Ovary (tissue), 7 donors: ENCODE measurements at regions not wholly inside any gene's neighbourhood (a gene's known extent, or its start where the extent isn't known, plus 50 kb on each side); places are given as distances from the start of the nearest gene placed in this dataset.

ENCODE experiments used
- DNase-seq, 5 donors: peaks; one replicate each; pipeline ENCODE4 v3.0.0-alpha.2; 2019 to 2020
- H3K27ac ChIP-seq, 2 donors: fragments of 200-600 bp; one replicate each; pipeline versions ENCODE4 v1.5.1 to v1.8.0; 2019 to 2022
- H3K27me3 ChIP-seq: fragments of 200-600 bp; one replicate; pipeline ENCODE4 v1.8.0; 2022
- H3K36me3 ChIP-seq: fragments of 200-600 bp; sonication (generic); one replicate; pipeline ENCODE4 v1.5.1; 2019
- H3K4me1 ChIP-seq: one replicate; pipeline ENCODE4 v1.8.1; 2013; ENCODE audit warnings: mild to moderate bottlenecking, moderate library complexity; ENCODE audit not compliant: insufficient read depth
- H3K4me3 ChIP-seq: fragments of 200-600 bp; sonication (generic); one replicate; pipeline ENCODE4 v1.5.1; 2017
- H3K9me3 ChIP-seq, 2 donors: fragments of 200-600 bp in 1 of 2; sonication (generic) in 1 of 2; one replicate each; pipeline versions ENCODE4 v1.5.1 to v1.8.1; 2013 to 2019; ENCODE audit warnings: mild to moderate bottlenecking in 1 of 2, moderate library complexity in 1 of 2
- CTCF ChIP-seq, 3 donors: fragments of 450-650 bp in 2 of 3; fragments of 200-600 bp in 1 of 3; IDR thresholded peaks; one replicate each; pipeline versions ENCODE4 v1.5.1 to v1.8.0; 2016 to 2022; ENCODE audit warnings: antibody characterized with exemption in 3 of 3, mild to moderate bottlenecking in 1 of 3
- EP300 ChIP-seq: sonication (generic); formaldehyde crosslinking; IDR thresholded peaks from one replicate; pipeline ENCODE4 v1.6.1; 2017; ENCODE audit warnings: antibody characterized with exemption
- POLR2A ChIP-seq: fragments of 450-650 bp; IDR thresholded peaks from one replicate; pipeline ENCODE4 v1.6.1; 2017; ENCODE audit warnings: antibody characterized with exemption, mild to moderate bottlenecking, moderate library complexity
- WGBS, 3 donors: extraction: QIAGEN DNeasy Blood & Tissue Kit in 1 of 3; methylation state at CpG; one replicate each; pipeline versions ENCODE4 v1.1.5 to v1.1.7; 2013 to 2017; 5-methylcytosine and 5-hydroxymethylcytosine counted together
- intact Hi-C, 4 donors: fragments of 100-400 bp; cut with DNase I; formaldehyde crosslinking; loops; one replicate each; pipeline versions ENCODE4 v1.11.0 to v1.15.1; 2022 to 2023
- donor health status: DM: no; HTN: no; CAD: no; lungs with moderate emphysema.
- donor health status: DM: no; HTN: no; CAD: no.
- donor health status: Bipolar disorder and iron deficiency.
- donor health status: DM: no; HTN: no; CAD: no.
- donor health status: DM: yes; HTN: yes; CAD: no.

- WGBS, 3 donors: 69 to 85% (median 84%) methylated on average over 1 of the region's 1 CpG
Observed at GRCh38 chr11:31912808-31913207, 101.7 kb upstream of the PAX6 start.

GRCh38 chr11:31910950-31911576 is 99.9 kb upstream of the PAX6 start:
- WGBS, 3 donors: 71 to 89% (median 82%) methylated on average over 1 of the region's 1 CpG
- DNase-seq: no peak
- no peaks in the 10 kb centered on the region for H3K27me3 ChIP-seq
- no peaks in the 10 kb centered on the region for H3K4me1 ChIP-seq
- H3K36me3 ChIP-seq: no peaks in the 10 kb centered on the region
- TF ChIP-seq CTCF (IDR thresholded peaks at IDR 0.05) (no peak), POLR2A (no peak), EP300 (no peak)
- peaks cover 0 to 5% of the 10 kb centered on the region in 2 donors for H3K9me3 ChIP-seq
- intact Hi-C loops: no loop called here
- H3K4me3 ChIP-seq: no peak overlapping the region
- no peak overlapping the region for H3K27ac ChIP-seq

More at GRCh38 chr11:31912808-31913207, 101.7 kb upstream of the PAX6 start:
- H3K36me3 ChIP-seq: no peaks in the 10 kb centered on the region
- intact Hi-C loops: no loop called here
- TF ChIP-seq POLR2A: no peak
- TF ChIP-seq EP300: no peak
- no peak for TF ChIP-seq CTCF (IDR thresholded peaks at IDR 0.05)
- H3K4me3 ChIP-seq: no peak overlapping the region
- DNase-seq: no peak
- H3K27ac ChIP-seq: no peak overlapping the region
- no peaks in the 10 kb centered on the region for H3K27me3 ChIP-seq
- no peaks in the 10 kb centered on the region for H3K9me3 ChIP-seq
- no peaks in the 10 kb centered on the region for H3K4me1 ChIP-seq

- no peaks in the 10 kb centered on the region for H3K36me3 ChIP-seq
- no peaks in the 10 kb centered on the region for H3K4me1 ChIP-seq
- DNase-seq: no peak
- no peak overlapping the region for H3K27ac ChIP-seq
- H3K9me3 ChIP-seq: peaks cover 0 to 5% of the 10 kb centered on the region in 2 donors
- intact Hi-C loops: no loop called here
- H3K27me3 ChIP-seq: no peaks in the 10 kb centered on the region
- H3K4me3 ChIP-seq: no peak overlapping the region
- WGBS, 3 donors: 71 to 73% (median 72%) methylated on average over 14 of the region's 14 CpGs
- TF ChIP-seq EP300 (no peak), CTCF (IDR thresholded peaks at IDR 0.05) (no peak), POLR2A (no peak)
Observed at GRCh38 chr11:31903225-31904074, 92.3 kb upstream of the PAX6 start.

- no peaks in the 10 kb centered on the region for H3K36me3 ChIP-seq
- 77 to 81% (median 78%) methylated on average over 5 of the region's 5 CpGs for WGBS, 3 donors
- peaks cover 0 to 5% of the 10 kb centered on the region in 2 donors for H3K9me3 ChIP-seq
- no peak overlapping the region for H3K4me3 ChIP-seq
- TF ChIP-seq POLR2A (no peak), CTCF (IDR thresholded peaks at IDR 0.05) (no peak), EP300 (no peak)
- DNase-seq: no peak
- intact Hi-C loops: no loop called here
- H3K27ac ChIP-seq: no peak overlapping the region
- no peaks in the 10 kb centered on the region for H3K4me1 ChIP-seq
- no peaks in the 10 kb centered on the region for H3K27me3 ChIP-seq
Observed at GRCh38 chr11:31902706-31903105, 91.6 kb upstream of the PAX6 start.
